ENCODE measurements at regions not wholly inside any gene's neighbourhood (a gene's known extent, or its start where the extent isn't known, plus 50 kb on each side); places are given as distances from the start of the nearest gene placed in this dataset.
A peak's percentile ranks its signal among the peaks of the same experiment; 100 is the strongest.
"Not testable (repeated sequence)": the region's sequence is repeated elsewhere in the genome, so short reads cannot be mapped to it uniquely, and the experiment has no call there.

DNA sequence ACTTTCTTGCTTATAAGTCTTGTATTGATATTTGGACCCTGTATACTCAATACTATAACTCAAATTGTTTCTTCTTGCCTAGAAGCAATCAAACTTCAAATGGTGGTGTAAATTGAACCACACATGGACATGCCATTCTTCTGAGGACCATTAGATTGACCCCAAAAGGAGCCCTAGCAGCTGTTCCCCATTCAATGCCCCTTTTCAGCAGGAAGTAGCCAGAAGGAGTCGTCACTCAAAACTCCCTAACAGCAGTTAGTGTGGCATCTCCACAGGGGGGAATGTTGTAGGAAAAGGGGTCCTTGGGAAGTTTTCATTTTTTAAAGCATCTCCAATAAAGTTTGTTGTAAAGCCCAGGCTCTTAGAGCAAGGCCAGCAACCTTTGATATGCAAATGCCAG lies 81.7 kb upstream of the PRL start:
- H3K4me3 ChIP-seq (replicated peaks in 1 of 4; ENCODE audit: control extremely low read depth in 1 of 4, insufficient read depth in 1 of 4, low read depth in 3 of 4, low read length in 4 of 4); H3K4me1 ChIP-seq (ENCODE audit: control insufficient read depth, extremely low read depth, insufficient read depth, low read length); H3K9me3 ChIP-seq (ENCODE audit: control insufficient read depth, insufficient read depth, low read depth, low read length); H3K27me3 ChIP-seq (ENCODE audit: control insufficient read depth, insufficient read depth, low read length); H3K79me2 ChIP-seq (ENCODE audit: control insufficient read depth, insufficient read depth, low read length); H3K36me3 ChIP-seq (ENCODE audit: control insufficient read depth, insufficient read depth, low read length); H3K4me2 ChIP-seq (ENCODE audit: extremely low read depth, insufficient read depth, low read length); H4K20me1 ChIP-seq (ENCODE audit: control insufficient read depth, extremely low read depth, insufficient read depth, low read length); H3K9ac ChIP-seq (ENCODE audit: insufficient read depth, low read length); H2AFZ ChIP-seq (ENCODE audit: low read length); DNase-seq (ENCODE audit: low read depth in 2 of 2); H3K27ac ChIP-seq (ENCODE audit: insufficient read depth, low read length): not testable (repeated sequence)

DNA sequence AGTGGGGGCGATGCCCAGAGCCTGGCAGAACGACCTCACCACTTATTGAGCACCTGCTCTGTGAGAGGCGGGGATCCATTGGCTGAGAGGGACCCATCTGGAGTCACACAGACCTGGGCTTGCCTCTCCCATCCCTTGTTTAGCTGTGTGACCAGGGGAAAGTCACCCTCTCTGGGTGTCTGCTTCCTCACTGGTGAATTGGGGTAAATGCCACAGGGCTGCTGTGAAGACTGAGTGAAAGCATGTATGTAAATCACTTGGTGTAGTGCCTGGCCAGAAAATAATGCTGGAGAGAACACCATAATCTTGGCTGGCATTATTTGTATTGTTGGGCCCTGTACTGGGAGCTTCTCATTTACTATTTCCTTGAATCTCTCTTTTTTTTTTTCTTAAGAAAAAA lies 83.4 kb upstream of the PRL start:
- no peaks in the 10 kb centered on the region for H3K4me1 ChIP-seq (ENCODE audit: control insufficient read depth, extremely low read depth, insufficient read depth, low read length)
- no peaks in the 10 kb centered on the region for H3K36me3 ChIP-seq (ENCODE audit: control insufficient read depth, insufficient read depth, low read length)
- H3K4me3 ChIP-seq (replicated peaks in 1 of 4; ENCODE audit: control extremely low read depth in 1 of 4, insufficient read depth in 1 of 4, low read depth in 3 of 4, low read length in 4 of 4) = no peak overlapping the region
- H3K27ac ChIP-seq (ENCODE audit: insufficient read depth, low read length) = no peak overlapping the region
- no peak for TF ChIP-seq CTCF (conservative IDR thresholded peaks at IDR 0.05 in 1 of 2, IDR thresholded peaks at IDR 0.05 in 1 of 2; ENCODE audit: low read depth in 1 of 2, low read length in 2 of 2)
- TF ChIP-seq EZH2 (IDR thresholded peaks at IDR 0.05; ENCODE audit: low read length, missing control alignments) = no peak
- no peak overlapping the region for H3K4me2 ChIP-seq (ENCODE audit: extremely low read depth, insufficient read depth, low read length)
- no peaks in the 10 kb centered on the region for H4K20me1 ChIP-seq (ENCODE audit: control insufficient read depth, extremely low read depth, insufficient read depth, low read length)
- H3K27me3 ChIP-seq (ENCODE audit: control insufficient read depth, insufficient read depth, low read length) = no peaks in the 10 kb centered on the region
- no peaks in the 10 kb centered on the region for H3K9me3 ChIP-seq (ENCODE audit: control insufficient read depth, insufficient read depth, low read depth, low read length)
- no peak overlapping the region for H2AFZ ChIP-seq (ENCODE audit: low read length)
- DNase-seq (ENCODE audit: low read depth in 2 of 2) = no peak
- no peaks in the 10 kb centered on the region for H3K79me2 ChIP-seq (ENCODE audit: control insufficient read depth, insufficient read depth, low read length)
- H3K9ac ChIP-seq (ENCODE audit: insufficient read depth, low read length) = no peak overlapping the region

GRCh38 chr6:22381845-22382544 lies 85.2 kb upstream of the PRL start:
- Histone ChIP-seq H4K20me1 (ENCODE audit: control insufficient read depth, extremely low read depth, insufficient read depth, low read length) (no peaks in the 10 kb centered on the region), H2AFZ (ENCODE audit: low read length) (no peak overlapping the region)
- TF ChIP-seq EZH2 (IDR thresholded peaks at IDR 0.05; ENCODE audit: low read length, missing control alignments) = no peak

DNA sequence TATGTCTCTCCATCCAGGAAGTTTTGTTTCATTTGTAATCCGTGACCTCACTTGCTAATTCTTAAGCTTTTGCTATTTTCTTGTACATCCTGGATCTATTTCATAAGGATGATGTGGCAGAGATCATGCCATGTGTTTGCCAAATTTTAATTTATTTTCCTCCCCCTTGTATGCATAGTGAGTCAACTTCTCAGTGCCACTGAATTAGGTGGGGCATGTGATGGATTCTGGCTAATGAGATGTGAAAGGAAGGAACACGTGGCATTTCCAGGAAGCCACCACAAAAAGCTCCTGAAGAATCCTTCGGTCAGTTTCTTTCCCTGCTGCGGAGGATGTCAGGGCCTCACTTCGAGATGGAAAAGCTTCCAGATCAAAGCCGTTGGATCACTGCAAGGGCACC lies 86.2 kb upstream of the PRL start:
- no peak for TF ChIP-seq EZH2 (IDR thresholded peaks at IDR 0.05; ENCODE audit: low read length, missing control alignments)
- no peak for TF ChIP-seq CTCF (conservative IDR thresholded peaks at IDR 0.05 in 1 of 2, IDR thresholded peaks at IDR 0.05 in 1 of 2; ENCODE audit: low read depth in 1 of 2, low read length in 2 of 2)
- Histone ChIP-seq H3K4me1 (ENCODE audit: control insufficient read depth, extremely low read depth, insufficient read depth, low read length) (no peaks in the 10 kb centered on the region), H3K9me3 (ENCODE audit: control insufficient read depth, insufficient read depth, low read depth, low read length) (no peaks in the 10 kb centered on the region), H3K36me3 (ENCODE audit: control insufficient read depth, insufficient read depth, low read length) (no peaks in the 10 kb centered on the region), H3K4me2 (ENCODE audit: extremely low read depth, insufficient read depth, low read length) (no peak overlapping the region), H3K4me3 (replicated peaks in 1 of 4; ENCODE audit: control extremely low read depth in 1 of 4, insufficient read depth in 1 of 4, low read depth in 3 of 4, low read length in 4 of 4) (no peak overlapping the region), H3K27me3 (ENCODE audit: control insufficient read depth, insufficient read depth, low read length) (no peaks in the 10 kb centered on the region), H4K20me1 (ENCODE audit: control insufficient read depth, extremely low read depth, insufficient read depth, low read length) (no peaks in the 10 kb centered on the region), H3K79me2 (ENCODE audit: control insufficient read depth, insufficient read depth, low read length) (no peaks in the 10 kb centered on the region), H3K9ac (ENCODE audit: insufficient read depth, low read length) (no peak overlapping the region), H2AFZ (ENCODE audit: low read length) (no peak overlapping the region), H3K27ac (ENCODE audit: insufficient read depth, low read length) (no peak overlapping the region)
- peak in 1 of 2 donors; percentile 57 for DNase-seq (ENCODE audit: low read depth in 2 of 2)

More at GRCh38 chr6:22381845-22382544, 85.2 kb upstream of the PRL start:
- Histone ChIP-seq H3K4me3 (replicated peaks in 1 of 4; ENCODE audit: control extremely low read depth in 1 of 4, insufficient read depth in 1 of 4, low read depth in 3 of 4, low read length in 4 of 4) (no peak overlapping the region), H3K79me2 (ENCODE audit: control insufficient read depth, insufficient read depth, low read length) (no peaks in the 10 kb centered on the region), H3K27me3 (ENCODE audit: control insufficient read depth, insufficient read depth, low read length) (no peaks in the 10 kb centered on the region), H3K36me3 (ENCODE audit: control insufficient read depth, insufficient read depth, low read length) (no peaks in the 10 kb centered on the region), H3K4me2 (ENCODE audit: extremely low read depth, insufficient read depth, low read length) (no peak overlapping the region), H3K9me3 (ENCODE audit: control insufficient read depth, insufficient read depth, low read depth, low read length) (no peaks in the 10 kb centered on the region), H3K9ac (ENCODE audit: insufficient read depth, low read length) (no peak overlapping the region), H3K27ac (ENCODE audit: insufficient read depth, low read length) (no peak overlapping the region), H3K4me1 (ENCODE audit: control insufficient read depth, extremely low read depth, insufficient read depth, low read length) (no peaks in the 10 kb centered on the region)
- no peak for DNase-seq (ENCODE audit: low read depth in 2 of 2)
